HK-2 (cell line): ENCODE measurements at regions not wholly inside any gene's neighbourhood (a gene's known extent, or its start where the extent isn't known, plus 50 kb on each side); places are given as distances from the start of the nearest gene placed in this dataset.
"Not testable (repeated sequence)": the region's sequence is repeated elsewhere in the genome, so short reads cannot be mapped to it uniquely, and the experiment has no call there.

Source experiments
- DNase-seq: peaks from one replicate; pipeline ENCODE4 v3.0.0-alpha.2; 2018; ENCODE audit not compliant: unreplicated experiment

DNA sequence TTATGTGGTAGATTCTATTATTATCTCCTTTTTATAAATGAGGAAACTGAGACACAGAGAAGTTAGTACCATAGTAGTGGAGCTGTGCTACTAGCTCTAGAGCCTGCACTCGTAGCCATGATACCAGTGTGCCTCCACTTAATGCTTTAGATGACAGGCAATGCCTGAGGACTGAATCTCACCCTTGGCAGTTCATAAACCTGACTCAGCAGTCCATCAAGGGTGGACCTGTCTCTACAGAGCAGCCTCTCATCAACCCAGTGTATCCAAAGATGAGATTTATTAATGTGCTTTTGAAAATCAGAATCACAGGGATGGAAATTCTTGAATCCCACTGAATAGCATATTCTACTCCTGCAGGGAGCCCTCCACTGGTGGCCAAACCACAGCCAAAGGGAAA, 483.2 kb upstream of the DIPK2B start:
- no peak for DNase-seq

DNA sequence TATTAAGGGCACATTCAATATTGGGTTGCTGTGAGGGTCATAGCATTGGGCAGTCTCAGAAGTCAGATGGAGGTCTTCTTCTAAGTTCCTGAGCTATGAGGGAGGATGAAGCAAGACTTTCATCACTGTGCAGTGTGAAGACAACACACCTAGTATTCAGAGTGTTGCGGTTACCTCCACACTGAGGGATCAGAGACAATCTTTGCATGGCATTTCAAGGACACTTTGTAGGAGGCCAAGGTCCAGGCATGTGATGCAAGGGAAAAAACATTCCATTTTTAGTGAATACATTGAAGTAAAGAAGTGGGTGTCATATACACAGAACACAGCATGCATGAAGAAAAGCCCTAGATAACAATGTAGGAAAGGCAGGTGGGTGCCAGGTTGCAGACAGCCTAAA, 481.2 kb upstream of the DIPK2B start:
- DNase-seq = no peak

DNA sequence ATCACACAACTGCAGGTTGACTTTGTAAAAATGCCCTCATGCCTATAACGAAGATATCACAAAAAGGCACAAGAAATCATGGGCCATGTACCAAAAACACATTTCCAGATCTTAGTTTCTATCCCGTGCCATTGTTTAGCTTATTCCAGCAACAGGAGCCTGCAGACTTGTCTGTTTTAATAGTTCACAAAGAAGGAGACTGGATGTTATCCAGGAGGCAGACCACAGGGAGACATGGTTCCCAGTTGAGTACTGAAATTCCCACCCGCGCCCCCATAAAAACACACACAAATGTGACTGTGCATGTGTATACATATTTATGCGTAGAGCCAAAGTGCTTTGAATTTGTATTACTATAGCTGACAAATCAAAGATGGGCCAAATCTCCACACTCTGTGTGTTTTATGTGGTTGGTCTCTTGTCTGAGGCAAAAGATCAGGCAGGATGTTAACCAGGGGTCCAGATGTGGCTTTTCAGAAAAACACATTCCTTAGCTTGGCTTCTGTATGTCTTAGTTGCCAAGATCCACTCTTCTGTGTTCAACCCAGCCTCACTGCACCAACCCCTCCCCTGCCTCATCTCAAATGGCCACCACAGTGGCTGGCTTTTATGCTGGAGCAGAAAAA, 469.2 kb upstream of the DIPK2B start:
- DNase-seq = no peak

DNA sequence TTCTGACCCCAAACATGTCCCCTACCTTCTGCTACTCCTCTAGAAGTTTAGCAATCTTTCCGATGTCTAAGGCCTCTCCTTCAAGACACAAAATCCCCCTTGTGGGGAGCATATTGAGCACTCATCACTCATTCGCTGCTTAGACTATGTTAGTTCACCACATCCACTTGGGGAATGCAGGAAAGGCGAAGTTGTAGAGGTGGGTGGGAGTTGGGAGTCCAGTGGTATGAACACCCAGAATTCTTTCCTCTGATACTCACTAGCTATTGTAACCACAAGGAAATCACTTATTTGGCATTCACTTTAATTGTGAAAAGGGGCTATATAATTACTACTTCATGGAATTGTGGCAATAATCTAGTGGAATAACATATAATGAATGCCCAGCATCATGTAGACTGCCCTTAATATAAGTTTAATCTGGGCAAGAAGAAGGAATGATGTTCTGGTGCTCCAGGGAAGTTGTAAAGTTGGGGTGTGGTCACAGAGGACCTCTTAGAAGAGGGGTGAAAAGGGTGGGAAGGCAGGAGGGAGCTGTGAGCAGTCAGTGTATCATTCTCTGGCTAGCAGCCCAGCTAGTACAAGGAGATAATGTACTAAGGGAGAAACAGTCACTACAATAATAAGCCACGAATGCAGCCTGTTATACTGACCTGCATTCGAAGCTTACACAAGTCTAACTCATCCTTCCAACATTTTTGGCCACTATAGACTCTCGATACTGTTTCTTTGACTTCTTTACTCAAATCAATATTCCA, 468.2 kb upstream of the DIPK2B start:
- DNase-seq = peak; percentile 10

DNA sequence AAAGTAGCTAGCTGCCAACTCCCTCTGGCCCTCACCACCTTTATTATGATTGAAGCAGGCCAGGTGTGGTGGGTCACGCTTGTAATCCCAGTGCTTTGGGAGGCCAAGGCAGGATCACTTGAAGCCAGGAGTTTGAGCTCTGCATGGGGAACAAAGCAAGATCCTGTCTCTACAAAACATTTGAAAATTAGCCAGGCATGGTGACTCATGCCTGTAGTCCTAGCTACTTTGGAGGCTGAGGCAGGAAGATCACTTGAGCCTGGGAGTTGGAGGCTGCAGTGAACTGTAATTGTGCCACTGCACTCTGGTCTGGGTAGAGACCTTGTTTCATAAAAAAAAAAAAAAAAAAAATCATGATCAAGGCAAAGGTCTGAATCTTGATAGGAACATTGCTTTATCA, 467.0 kb upstream of the DIPK2B start:
- no peak for DNase-seq

DNA sequence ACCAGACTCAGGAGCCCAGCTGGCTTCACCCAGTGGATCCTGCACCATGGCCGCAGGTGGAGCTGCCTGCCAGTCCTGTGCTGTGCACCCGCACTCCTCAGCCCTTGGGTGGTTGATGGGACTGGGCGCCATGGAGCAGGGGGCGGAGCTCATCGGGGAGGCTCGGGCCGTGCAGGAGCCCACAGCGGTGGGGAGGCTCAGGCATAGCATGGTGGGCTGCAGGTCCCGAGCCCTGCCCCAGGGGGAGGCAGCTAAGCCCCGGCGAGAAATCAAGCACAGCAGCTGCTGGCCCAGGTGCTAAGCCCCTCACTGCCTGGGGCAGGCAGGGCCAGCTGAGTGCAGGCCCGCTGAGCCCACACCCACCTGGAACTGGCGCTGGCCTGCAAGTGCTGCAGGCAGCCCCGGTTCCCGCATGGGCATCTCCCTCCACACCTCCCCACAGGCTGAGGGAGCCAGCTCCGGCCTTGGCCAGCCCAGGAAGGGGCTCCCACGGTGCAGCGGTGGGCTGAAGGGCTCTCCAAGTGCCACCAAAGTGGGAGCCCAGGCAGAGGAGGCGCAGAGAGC, 464.1 kb upstream of the DIPK2B start:
- no peak for DNase-seq

DNA sequence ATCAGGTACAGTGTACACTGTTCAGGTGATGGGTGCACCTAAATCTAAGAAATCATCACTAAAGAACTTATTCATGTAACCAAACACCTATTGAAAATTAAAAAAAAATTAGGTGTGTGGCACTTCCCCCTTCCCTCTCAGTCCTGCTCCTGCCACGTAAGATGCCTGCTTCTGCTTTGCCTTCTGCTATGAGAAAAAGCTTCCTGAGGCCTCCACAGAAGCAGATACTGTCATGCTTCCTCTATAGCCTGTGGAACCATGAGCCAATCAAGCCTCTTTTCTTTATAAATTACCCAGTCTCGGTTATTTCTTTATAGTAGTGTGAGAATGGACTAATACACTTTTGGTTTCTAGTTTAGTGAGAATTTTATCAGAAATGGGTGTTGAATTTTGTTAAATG, 459.8 kb upstream of the DIPK2B start:
- DNase-seq = no peak

DNA sequence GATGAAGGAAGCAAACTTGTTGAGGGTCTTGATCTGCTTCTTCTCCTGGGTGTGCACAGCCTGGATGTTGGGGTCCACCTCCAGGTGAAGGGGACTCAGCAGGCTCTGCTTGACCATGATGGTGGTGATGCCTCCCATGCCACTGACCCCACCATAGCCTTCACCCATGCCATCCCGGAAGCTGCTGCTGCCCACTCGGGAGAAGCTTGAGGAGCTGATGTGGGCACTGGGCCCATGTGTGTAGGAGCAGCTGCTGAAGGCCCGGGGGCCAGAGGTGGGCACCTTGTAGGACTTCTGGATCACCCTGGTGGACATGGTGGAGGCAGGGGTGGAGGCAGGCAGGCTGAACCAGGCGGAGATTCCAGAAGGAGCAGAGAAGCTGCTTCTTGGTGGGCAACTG, 432.7 kb upstream of the DIPK2B start:
- no peak for DNase-seq

DNA sequence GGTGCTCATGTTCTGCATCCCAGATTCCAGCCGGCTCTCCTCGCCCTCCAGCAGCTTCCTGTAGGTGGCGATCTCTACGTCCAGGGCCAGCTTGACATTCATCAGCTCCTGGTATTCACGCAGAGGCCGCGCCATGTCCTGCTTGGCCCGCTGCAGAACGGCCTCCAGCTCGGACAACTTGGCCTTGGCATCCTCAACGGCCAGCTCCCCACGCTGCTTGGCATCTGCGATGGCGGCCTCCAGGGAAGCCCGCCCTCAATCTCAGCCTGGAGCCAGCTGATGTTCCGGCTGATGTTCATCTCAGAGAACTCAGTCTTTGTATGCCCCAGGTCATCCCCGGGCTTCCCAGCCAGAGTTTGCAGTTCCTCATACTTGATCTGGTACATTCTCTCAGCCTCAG, 431.8 kb upstream of the DIPK2B start:
- DNase-seq = no peak

DNA sequence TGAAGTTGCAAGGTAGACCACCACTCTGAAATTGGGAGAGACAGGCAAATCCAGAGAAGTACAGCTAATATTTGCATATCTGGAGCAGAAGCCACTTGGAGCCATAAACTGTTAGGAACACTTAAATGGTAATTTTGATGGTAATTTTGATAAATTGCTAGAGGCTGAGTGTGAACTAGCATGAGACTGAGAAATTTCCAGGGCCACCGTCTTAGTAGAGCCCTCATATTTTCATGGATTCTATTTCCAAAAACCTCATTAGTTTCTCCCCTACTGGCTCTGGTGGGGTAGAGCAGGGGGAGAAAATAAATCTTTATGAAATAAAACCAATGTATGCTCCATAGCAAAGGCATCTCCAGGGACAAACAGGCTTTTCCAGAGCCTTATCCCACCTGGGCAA, 429.4 kb upstream of the DIPK2B start:
- no peak for DNase-seq

DNA sequence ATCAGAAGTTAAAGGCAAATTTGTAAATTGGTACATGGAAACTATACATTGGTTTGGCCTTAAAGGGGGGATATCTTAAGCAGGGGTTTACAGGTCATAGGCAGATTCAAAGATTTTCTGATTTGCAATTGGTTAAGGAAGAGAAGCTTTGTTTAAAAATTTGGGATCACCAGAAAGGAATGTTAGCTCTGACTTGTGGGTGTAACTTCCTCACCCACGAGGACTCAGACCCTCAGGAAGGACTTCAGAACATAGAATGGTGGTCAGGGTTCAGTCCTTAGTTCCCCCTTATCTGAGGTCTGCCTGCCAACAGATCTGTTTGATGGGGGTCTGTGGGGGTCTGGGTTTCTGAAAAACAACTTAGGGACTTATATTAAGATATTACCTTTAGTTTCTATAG, 427.4 kb upstream of the DIPK2B start:
- DNase-seq = no peak

DNA sequence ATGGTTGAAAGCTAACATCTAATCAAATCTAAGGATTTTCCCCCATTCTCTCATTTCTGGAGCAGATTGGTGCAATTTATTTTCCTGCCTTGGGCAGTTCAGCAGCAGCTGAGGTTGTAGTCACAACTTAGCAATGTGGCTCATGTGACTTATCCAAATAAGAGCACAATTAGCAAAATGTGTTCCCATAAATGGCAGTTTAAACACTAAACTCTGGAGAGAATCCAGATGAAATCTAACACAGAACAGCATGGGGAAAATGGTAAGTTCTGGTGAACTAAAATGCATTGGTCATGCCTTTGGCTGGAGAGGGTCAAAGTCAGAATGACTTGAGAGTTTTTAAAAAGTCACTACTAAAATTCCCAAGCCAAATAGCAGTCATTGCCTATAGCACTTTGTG, 422.6 kb upstream of the DIPK2B start:
- no peak for DNase-seq

DNA sequence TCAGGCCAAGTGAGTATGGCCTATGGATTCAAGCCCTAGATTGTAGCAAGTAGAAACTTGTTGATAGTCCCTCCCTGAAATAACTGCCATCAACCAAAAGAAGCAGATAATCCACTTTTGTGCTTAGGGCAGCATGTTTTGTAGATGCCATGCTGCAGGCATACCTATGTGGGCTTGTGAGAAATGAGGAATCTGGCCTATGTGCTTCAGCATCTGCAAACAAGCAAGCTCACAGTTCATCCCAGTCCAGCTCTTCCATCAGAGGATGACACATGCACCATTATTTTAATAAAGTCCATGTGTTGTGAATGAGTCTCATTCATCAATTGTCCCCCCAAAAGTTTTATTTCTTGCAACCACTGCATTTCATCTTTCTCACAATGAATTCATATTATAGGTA, 421.9 kb upstream of the DIPK2B start:
- DNase-seq = no peak

DNA sequence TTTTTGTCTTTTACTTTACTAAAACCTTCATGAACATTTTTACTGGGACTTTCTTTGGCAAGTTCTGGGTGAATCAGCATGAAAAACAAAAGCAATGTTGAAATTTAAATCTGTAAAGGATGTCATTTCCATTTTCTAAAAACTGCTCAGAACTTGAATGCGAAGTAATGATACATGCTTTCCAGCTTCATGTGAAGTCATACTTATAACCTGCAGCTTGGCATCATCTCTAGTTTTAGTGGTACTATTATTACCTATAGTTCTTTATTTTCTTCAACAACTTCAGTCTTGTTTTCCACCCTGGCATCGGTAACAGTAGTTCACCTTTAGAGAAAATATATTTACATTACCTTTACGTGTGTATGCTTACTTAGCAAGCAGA, 421.4 kb upstream of the DIPK2B start:
- no peak for DNase-seq

DNA sequence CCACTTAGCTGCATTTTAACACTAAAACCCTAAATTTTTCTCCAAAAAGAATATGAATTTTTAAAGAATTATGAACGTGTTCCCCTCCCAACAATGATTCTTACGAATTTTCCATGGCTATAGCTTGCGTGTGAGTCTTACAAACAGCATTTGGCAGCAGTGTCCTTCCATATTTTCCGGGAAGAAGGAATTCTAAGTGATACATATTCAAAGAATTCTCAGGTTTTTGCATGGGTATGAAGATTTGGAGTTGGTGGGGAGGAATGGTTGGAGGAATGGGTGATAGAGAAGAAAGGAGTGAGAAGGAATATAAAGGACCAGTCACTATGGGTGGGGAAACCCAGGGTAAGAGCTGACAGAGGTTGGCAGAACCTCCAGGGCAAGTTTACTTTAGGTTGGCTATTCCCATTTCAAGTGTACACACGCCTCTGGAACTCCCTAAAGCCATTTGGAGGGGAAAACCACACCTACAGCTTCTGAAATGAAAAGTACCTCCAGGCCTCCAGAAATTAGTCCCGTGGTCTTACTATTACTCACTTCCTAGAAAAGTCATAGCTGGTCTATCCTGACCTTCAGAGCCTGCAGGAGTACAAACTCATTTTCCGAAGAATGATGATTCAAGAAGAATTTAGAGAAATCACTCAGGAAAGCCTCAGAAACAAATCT, 420.8 kb upstream of the DIPK2B start:
- no peak for DNase-seq

DNA sequence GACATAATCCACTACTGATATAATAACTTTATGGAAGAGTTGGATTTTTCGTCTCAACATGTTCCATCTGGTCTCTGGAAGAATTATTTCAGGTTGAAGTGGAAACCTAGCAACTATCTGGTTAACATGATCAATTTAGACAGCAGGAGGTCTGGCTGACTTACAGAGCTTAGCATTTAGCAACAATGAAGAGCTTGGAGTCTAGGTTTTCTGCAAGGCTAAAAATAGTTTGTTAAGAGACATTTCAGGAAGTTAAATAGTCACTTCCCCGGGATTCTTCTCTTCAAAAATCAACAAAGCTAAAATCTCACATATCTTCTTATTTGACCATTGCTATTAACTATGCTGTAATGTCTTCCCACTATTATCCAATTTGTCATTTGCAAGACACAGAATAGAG, 418.6 kb upstream of the DIPK2B start:
- no peak for DNase-seq

DNA sequence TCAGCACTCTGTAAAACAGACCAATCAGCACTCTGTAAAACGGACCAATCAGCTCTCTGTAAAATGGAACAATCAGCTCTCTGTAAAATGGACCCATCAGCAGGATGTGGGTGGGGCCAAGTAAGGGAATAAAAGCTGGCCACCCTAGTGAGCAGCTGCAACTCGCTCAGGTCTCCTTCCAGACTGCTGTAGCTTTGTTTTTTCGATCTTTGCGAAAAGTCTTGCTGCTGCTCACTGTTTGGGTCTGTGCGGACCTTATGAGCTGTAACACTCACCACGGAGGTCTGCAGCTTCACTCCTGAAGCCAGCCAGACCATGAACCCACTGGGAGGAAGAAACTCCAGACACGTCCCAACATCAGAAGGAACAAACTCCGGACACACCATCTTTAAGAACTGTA, 414.9 kb upstream of the DIPK2B start:
- DNase-seq = not testable (repeated sequence)

DNA sequence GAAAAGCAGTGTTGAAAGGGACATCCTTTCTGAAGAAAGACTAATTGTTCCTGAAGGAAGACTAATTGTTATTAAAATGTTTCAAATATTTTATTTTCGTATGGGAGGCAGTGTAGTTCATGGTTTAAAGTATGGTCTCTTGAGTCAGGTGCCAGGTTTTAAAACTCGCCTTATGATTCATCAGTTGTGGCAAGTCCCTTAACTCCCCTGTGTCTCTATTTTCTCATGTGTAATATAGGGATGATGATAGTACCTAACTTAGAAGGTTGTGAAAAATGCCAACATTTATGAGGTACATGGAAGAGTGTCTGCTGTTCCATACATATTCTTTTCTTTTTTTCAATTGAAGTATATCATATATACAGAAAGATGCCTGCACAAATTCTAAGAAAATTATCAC, 414.2 kb upstream of the DIPK2B start:
- no peak for DNase-seq

DNA sequence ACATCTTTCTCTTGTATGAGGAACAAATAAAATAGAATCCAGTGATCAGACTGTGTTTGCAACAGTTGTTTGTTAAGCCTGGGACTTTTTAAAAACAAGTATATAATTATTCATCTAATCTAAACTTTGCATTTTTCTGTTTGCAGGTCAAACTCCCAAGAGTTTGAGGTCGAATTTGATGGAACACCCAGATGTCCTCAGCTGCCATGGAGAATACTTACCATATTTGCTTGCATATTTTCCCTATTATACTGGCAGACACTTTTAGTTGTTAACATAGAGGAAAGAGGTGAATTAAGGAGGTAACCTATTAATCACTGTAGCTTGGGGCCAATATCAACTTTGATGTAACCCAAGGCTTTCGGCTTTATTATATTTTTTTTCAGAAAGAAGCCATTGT, 401.5 kb upstream of the DIPK2B start:
- DNase-seq = no peak

DNA sequence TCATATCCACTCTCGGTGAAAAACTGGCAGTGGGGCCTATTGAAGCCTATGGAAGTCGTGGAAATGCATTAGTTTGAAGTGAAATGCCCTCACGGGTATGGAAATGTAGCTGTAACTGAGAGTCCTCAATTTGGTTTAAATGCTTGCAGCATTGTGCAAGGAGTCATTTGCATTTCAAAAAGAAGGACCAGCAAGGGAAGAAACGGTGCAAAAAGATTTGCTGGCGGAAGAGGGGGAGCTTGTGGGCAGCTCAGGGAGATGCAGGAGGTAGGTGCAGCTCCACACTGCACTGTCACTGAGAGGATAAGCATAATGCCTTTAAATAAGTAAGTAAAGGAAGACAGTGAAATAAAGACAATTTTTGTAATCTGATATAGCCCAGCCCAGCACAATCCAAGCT, 400.4 kb upstream of the DIPK2B start:
- DNase-seq = no peak

DNA sequence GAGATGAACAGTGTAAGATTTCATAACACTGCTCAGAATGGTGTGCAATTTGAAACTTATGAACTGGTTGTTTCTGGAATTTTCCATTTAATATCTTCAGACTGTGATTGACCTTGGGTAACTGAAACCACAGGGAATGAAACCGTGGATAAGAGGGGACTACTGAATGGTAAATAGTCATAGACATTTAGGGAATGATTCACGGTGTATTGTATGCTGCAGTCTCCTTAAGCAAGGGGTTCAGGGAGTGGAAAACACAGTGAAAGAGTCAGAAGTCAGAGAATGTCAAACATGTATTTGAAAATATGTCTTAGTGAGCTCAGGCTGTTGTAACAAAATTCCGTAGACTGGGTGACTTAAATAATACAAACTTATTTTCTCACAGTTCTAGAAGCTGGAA, 398.2 kb upstream of the DIPK2B start:
- no peak for DNase-seq

DNA sequence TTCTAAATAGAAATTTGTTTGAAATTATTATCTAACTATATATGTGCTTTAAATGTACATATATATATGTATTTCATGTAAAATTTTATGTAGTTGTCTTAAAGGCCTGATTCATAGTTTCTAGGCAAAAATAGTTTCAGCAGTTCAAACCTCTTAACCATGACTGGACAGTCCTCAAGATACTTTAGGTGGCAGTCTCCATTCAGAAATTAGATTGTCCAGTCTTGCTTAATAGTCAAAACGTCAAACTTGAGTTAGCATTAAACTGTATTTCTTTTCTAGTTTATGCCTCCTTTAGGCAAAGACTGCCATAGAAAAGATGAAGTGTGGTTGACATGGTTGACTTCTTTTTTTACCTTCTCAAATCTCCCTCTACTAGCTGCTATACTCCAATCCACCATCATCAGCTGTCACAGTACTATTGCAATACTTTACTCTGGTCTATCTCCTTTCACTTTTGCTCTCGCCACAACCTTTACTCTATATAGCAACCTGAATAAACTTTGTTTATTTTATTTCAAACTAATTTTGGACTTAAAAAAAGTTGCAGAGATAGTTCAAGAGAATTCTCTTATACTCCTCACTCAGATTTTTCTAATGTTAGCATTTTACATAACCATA, 395.6 kb upstream of the DIPK2B start:
- no peak for DNase-seq

DNA sequence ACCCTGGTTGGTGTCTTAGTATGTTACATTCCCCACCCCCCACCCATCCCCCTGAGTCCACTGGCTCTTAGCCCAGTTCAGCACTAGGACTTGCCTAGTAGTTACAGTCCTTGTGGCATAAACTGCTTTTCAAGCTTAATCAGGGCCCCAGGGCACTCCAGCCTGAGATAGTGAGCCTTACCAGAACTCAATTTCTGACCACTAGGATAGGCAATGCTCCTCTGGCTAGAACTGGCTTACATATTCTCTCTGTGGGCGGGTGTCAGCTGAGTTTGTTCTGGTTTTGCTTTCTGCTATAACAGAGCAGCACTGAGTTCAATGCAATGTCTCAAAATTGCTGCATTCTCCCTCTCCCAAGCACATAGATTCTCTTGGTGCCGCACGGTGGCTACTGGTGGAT, 391.4 kb upstream of the DIPK2B start:
- DNase-seq = no peak
